Gastrocnemius medialis (tissue), 4 donors: ENCODE measurements at regions not wholly inside any gene's neighbourhood (a gene's known extent, or its start where the extent isn't known, plus 50 kb on each side); places are given as distances from the start of the nearest gene placed in this dataset.

Experiments
- ATAC-seq, 2 donors: fragments of 150-250 bp; one replicate each; pipeline ENCODE4 v1.9.1; 2016
- DNase-seq, 2 donors: peaks; one replicate each; pipeline ENCODE4 v3.0.0-alpha.2; 2019
- H3K27ac ChIP-seq, 4 donors: fragments of 200-600 bp; sonication (generic); 1 replicate in 1 of 4; 2 replicates in 3 of 4; pipeline ENCODE4 v1.5.1; 2016 to 2018; ENCODE audit warnings: mild to moderate bottlenecking in 2 of 4, moderate library complexity in 1 of 4
- H3K27me3 ChIP-seq, 3 donors: fragments of 200-600 bp; sonication (generic) in 2 of 3; 1 replicate in 1 of 3; 2 replicates in 2 of 3; pipeline versions ENCODE4 v1.5.1 to v1.6.0; 2016 to 2019; ENCODE audit warnings: mild to moderate bottlenecking in 1 of 3, moderate library complexity in 1 of 3
- H3K36me3 ChIP-seq, 2 donors: fragments of 200-600 bp; sonication (generic) in 1 of 2; one replicate each; pipeline ENCODE4 v1.5.1; 2017 to 2018
- H3K4me1 ChIP-seq, 2 donors: fragments of 200-600 bp; sonication (generic) in 1 of 2; one replicate each; pipeline ENCODE4 v1.5.1; 2016 to 2017; ENCODE audit warnings: mild to moderate bottlenecking in 2 of 2
- H3K4me3 ChIP-seq, 4 donors: fragments of 200-600 bp; sonication (generic) in 3 of 4; 1 replicate in 1 of 4; 2 replicates in 3 of 4; pipeline ENCODE4 v1.5.1; 2016 to 2019; ENCODE audit warnings: mild to moderate bottlenecking in 2 of 4
- H3K9me3 ChIP-seq, 3 donors: fragments of 200-600 bp; sonication (generic) in 2 of 3; 1 replicate in 1 of 3; 2 replicates in 2 of 3; pipeline ENCODE4 v1.5.1; 2016 to 2019
- CTCF ChIP-seq, 5 experiments: fragments of 450-650 bp in 3 of 5; fragments of 200-600 bp in 2 of 5; sonication (generic) in 2 of 5; IDR thresholded peaks in 4 of 5; conservative IDR thresholded peaks in 1 of 5; 1 replicate in 4 of 5; 2 replicates in 1 of 5; pipeline ENCODE4 v1.5.1; 2016 to 2019; ENCODE audit warnings: antibody characterized with exemption in 5 of 5, mild to moderate bottlenecking in 3 of 5, moderate library complexity in 3 of 5
- POLR2A ChIP-seq, 2 donors: fragments of 450-650 bp; IDR thresholded peaks; one replicate each; pipeline ENCODE4 v1.6.1; 2017; ENCODE audit warnings: antibody characterized with exemption in 2 of 2, mild to moderate bottlenecking in 2 of 2, moderate library complexity in 2 of 2
- in situ Hi-C, 4 donors: fragments of 200-750 bp; cut with MboI; loops; one replicate each; pipeline versions ENCODE4 v1.15.0 to v1.8.0; 2017; ENCODE audit warnings: low sequenced_read_pairs in 4 of 4
- intact Hi-C: fragments of 100-400 bp; cut with DNase I; formaldehyde crosslinking; loops from one replicate; pipeline ENCODE4 v1.15.1; 2023; ENCODE audit warnings: low total_unique reads

DNA sequence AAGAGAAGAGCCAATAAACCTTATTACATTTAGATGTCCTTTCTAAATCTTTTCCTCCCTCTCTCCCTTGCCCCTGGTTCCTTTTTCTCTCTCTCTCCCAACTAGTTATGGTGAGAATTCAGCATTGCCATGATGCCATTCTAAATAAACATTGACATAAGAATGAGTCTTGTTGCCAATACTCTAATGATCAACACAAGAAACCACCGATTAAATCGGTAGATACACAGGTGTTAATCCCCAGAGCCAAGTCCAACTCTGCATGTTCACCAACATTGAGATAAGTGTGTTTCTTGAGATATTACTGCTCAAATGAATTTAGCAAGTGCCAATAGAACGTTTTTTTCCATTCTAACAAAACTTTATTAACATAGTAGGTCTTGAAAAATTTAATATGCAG lies 412.1 kb downstream of the KCNJ2 start:
- intact Hi-C loops: no loop called here

GRCh38 chr17:70582777-70583176 lies 413.4 kb downstream of the KCNJ2 start:
- ATAC-seq (no peak), DNase-seq (no peak)
- TF ChIP-seq CTCF (IDR thresholded peaks at IDR 0.05 in 4 of 5, conservative IDR thresholded peaks at IDR 0.05 in 1 of 5): no peak
- TF ChIP-seq POLR2A (IDR thresholded peaks at IDR 0.05): no peak
- Histone ChIP-seq H3K4me3 (no peak overlapping the region), H3K9me3 (no peaks in the 10 kb centered on the region), H3K27me3 (no peaks in the 10 kb centered on the region), H3K4me1 (no peaks in the 10 kb centered on the region), H3K27ac (no peak overlapping the region), H3K36me3 (no peaks in the 10 kb centered on the region)
- in situ Hi-C loops (no loop called here), intact Hi-C loops (no loop called here)

More for the DNA sequence above, 412.1 kb downstream of the KCNJ2 start:
- DNase-seq (no peak), ATAC-seq (no peak)
- in situ Hi-C loops: no loop called here
- H3K9me3 ChIP-seq: no peaks in the 10 kb centered on the region
- TF ChIP-seq CTCF (IDR thresholded peaks at IDR 0.05 in 4 of 5, conservative IDR thresholded peaks at IDR 0.05 in 1 of 5) (no peak), POLR2A (IDR thresholded peaks at IDR 0.05) (no peak)
- no peaks in the 10 kb centered on the region for H3K36me3 ChIP-seq
- no peaks in the 10 kb centered on the region for H3K4me1 ChIP-seq
- no peak overlapping the region for H3K27ac ChIP-seq
- no peaks in the 10 kb centered on the region for H3K27me3 ChIP-seq
- no peak overlapping the region for H3K4me3 ChIP-seq

GRCh38 chr17:70584255-70584654 lies 414.9 kb downstream of the KCNJ2 start:
- Histone ChIP-seq H3K4me3 (no peak overlapping the region), H3K27ac (no peak overlapping the region), H3K9me3 (no peaks in the 10 kb centered on the region), H3K36me3 (no peaks in the 10 kb centered on the region), H3K27me3 (no peaks in the 10 kb centered on the region), H3K4me1 (no peaks in the 10 kb centered on the region)
- intact Hi-C loops (no loop called here), in situ Hi-C loops (no loop called here)
- ATAC-seq: no peak
- no peak for DNase-seq
- TF ChIP-seq POLR2A (IDR thresholded peaks at IDR 0.05): no peak
- no peak for TF ChIP-seq CTCF (IDR thresholded peaks at IDR 0.05 in 4 of 5, conservative IDR thresholded peaks at IDR 0.05 in 1 of 5)

DNA sequence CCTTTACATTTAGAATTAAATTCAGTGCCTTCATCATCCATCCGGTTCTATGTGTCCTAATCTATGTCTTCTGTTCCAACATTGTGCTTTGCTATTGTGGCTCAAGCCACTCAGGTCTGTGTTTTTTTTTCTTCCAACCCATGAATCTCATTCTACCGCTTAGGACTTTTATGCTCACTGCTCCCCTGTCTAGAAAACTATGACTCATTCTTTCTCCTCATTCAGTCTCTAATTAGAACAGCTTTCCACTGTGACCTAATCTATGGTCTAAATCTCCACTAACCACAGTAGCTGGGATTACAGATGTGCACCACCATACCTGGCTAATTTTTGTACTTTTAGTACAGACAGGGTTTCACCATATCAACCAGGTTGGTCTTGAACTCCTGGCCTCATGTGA lies 418.7 kb downstream of the KCNJ2 start:
- no peaks in the 10 kb centered on the region for H3K27me3 ChIP-seq
- in situ Hi-C loops: no loop called here

More for the DNA sequence above, 418.7 kb downstream of the KCNJ2 start:
- Histone ChIP-seq H3K9me3 (no peaks in the 10 kb centered on the region), H3K36me3 (no peaks in the 10 kb centered on the region), H3K27ac (no peak overlapping the region), H3K4me1 (no peaks in the 10 kb centered on the region), H3K4me3 (no peak overlapping the region)
- TF ChIP-seq CTCF (IDR thresholded peaks at IDR 0.05 in 4 of 5, conservative IDR thresholded peaks at IDR 0.05 in 1 of 5): no peak
- DNase-seq (no peak), ATAC-seq (no peak)
- intact Hi-C loops: no loop called here
